HS-27A (cell line): ENCODE measurements at regions not wholly inside any gene's neighbourhood (a gene's known extent, or its start where the extent isn't known, plus 50 kb on each side); places are given as distances from the start of the nearest gene placed in this dataset.
"Not testable (repeated sequence)": the region's sequence is repeated elsewhere in the genome, so short reads cannot be mapped to it uniquely, and the experiment has no call there.

Experiments
- DNase-seq: peaks from one replicate; pipeline ENCODE4 v3.0.0-alpha.2; 2012; ENCODE audit warnings: low read depth, missing footprints

DNA sequence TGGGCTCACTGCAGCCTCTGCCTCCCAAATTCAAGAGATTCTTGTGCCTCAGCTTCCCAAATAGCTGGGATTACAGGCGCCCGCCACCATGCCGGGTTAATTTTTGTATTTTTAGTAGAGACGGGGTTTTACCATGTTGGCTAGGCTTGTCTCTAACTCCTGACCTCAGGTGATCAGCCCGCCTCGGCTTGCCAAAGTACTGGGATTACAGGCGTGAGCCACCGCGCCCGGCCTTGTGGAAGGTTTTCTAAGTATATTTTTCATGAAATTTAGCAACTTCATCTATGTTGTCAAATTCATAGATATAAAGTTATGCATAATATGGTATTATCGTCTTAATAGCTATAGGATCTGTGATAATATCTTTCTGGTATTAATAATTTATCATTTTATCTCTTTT is 275.6 kb upstream of the GRM7 start:
- no peak for DNase-seq

DNA sequence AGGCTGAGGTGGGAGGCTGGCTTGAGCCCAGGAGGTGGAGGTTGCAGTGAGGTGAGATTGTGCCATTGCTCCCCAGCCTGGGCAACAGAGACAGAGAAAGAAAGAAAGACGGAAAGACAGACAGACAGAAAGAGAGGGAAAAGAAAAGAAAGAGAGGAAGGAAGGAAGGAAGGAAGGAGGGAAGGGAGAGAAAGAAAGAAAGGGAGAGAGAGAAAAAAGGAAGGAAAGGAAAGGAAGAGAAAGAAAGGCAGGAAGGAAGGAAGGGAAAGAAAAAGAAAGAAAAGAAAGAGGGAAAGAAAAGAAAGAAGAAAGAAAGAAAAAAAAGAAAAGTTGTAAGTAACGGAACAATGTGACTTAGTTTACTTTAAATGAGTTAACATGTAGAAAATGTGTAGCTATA is 260.7 kb upstream of the GRM7 start:
- DNase-seq: no peak

DNA sequence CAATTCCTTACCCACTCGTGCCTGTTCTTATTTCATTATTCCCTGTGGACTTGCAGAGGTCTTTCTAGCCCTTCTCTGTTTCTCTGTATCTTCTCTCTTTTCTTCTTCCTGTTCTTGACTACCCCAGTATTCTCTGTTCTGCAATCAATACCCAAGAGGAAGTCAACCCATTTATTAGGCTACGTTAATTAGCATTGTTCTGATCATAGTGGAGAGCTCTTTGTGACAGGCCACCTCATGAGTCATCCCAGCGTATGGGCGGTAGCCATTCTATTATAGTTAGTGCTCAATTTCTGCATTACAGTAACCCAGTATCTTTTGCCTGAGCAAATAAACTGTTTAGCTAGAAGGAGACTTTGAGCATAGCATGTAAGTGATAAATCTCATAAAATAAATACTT is 259.5 kb upstream of the GRM7 start:
- no peak for DNase-seq

DNA sequence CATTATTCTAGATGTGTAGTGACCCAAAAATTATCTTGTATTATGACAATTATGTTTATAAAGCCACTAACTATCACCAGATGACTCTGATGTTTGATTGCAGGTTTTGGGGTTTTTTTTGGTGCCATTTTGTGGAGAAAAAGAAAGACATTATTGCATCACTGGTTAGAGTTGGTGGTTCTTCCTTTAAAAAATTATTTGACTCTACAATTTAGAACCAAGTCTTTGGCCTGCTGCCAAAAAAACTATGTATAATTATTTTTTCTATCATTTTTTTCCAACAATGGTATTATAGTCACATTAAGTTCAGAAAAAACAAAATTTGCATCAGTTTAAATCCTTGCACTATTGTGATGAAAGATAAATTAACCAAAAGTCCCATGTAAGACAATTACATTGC is 258.6 kb upstream of the GRM7 start:
- no peak for DNase-seq

DNA sequence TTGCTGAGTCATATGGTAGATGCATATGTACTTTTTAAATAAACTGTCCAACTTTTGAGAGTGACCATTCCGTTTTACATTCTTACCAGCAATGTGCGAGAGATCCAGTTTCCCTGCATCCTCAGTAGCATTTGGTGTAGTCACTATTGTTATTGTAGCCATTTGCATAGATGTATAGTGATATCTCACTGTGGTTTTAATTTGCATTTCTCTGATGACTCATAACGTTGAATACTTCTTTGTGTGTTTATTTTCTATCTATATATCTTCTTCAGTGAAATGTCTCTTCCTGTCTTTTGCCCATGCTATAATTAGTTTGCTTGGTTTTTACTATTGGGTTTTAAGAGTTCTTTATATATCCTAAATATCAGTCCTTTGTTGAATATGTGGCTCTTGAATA is 255.7 kb upstream of the GRM7 start:
- DNase-seq: no peak

DNA sequence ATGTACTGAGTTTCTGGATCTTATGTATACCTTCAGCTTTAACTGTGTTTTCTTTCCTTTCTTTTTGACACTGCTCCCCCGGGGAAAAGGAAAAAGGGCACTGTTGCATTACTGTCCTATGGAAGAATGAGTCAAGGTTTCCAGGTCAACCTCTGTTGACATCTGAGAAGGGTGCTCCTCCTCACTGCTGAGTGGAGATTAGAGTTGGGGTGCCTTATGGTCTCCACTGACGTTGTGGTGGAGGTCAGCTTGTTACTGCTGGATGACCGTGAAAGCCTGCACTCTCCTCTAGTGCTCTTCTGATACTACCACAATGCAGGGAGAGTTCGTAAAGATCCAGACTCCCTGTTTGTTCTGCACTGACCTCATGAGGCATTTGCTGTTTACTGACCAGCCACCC is 252.1 kb upstream of the GRM7 start:
- no peak for DNase-seq

DNA sequence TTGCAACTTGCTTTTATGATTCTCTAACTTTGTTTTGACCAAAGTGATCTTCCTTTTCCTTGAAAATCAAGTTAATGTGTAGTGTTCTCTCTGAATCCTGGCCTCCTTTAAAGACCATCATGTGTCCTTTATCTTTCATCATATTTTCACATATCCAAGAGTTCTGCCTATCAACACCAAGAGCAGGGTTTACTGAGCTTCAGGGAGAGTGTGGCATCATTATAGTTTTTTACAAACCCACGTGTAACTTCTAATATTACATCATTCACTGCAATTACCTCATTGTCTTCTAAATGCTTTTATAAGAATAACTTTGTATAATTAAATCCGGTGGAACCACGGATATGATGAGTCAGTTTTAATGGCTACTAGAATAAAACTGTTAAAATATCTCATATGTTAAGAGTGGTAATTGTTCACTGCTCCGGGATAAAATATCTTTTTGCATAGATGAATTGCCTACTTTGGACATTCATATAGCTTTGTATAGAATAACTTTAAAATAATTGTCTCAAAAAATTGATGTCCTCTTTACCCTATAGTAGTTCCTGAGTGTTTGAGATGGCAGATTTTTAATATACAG is 248.8 kb upstream of the GRM7 start:
- no peak for DNase-seq

DNA sequence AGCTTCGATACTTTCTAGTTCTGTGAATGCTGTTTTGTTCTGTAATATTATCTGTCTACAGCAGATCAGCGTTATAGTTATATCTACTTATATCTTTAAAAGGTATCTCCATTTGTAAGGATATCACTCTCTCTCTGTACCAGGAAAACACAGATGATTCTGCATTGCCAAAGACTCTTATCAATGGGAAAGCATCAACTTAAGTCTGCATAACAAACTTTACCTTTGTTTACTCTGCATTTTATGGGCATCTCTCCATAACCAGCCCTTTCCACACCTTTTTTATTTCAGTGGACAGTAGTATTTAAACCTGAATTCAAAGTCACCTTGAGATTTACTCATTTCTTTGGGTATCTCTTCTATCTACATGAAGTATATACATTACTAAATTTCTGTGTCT is 238.7 kb upstream of the GRM7 start:
- DNase-seq: no peak

DNA sequence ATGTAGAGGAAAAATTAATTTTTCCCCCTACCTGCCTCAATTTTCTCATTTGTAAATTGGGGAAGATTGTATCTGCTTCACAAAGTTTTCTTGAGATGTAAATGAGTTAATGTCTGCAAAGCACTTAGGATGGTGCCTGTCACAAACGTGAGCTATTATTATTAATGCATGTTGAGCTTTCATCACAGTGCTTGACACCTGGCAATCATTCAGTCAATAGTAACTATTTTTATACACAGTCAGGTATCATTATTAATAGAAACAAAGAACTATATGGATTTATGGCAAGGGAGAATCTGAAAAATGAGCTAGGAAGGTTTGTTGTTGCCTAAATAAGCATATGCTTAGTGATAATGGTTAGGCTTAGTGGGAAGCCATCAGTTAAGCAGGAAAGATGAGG is 238.2 kb upstream of the GRM7 start:
- DNase-seq: no peak

DNA sequence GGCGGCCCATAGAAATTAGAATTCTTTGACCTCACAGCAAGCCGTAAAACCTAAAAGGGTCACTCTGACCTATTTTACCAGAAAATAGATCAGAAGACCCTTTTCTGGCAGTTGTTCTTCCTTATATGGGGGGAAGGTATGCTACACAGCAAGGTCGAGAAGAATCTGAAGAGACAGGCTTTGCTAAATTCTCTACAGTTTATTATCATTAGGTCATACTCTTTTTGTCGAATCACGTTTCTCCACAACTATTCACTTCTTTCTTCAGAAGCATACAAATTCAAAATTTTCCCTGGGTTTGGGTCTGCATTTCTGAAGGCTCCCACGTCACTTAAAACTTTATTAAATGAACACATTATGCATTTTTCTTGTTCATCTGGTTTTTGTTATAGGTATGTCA is 229.5 kb upstream of the GRM7 start:
- no peak for DNase-seq

DNA sequence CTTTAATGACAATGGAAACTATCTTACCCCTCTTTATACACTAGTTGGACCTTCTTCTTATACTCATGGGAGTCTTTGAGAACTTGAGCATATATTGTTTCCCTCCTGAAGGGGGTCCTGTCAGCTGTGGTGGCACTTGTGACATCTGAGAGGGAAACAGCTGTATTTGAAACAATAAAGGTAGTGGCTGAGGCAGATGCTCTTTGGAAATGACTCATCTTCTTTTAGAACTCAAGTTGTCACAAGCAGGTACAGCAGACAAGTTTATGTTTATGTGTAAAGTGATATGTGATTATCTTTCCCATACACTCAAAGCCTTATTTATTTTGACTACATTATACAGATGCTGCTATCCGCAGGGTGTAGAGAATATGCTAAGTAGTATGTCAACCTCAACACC is 220.0 kb upstream of the GRM7 start:
- DNase-seq: no peak

DNA sequence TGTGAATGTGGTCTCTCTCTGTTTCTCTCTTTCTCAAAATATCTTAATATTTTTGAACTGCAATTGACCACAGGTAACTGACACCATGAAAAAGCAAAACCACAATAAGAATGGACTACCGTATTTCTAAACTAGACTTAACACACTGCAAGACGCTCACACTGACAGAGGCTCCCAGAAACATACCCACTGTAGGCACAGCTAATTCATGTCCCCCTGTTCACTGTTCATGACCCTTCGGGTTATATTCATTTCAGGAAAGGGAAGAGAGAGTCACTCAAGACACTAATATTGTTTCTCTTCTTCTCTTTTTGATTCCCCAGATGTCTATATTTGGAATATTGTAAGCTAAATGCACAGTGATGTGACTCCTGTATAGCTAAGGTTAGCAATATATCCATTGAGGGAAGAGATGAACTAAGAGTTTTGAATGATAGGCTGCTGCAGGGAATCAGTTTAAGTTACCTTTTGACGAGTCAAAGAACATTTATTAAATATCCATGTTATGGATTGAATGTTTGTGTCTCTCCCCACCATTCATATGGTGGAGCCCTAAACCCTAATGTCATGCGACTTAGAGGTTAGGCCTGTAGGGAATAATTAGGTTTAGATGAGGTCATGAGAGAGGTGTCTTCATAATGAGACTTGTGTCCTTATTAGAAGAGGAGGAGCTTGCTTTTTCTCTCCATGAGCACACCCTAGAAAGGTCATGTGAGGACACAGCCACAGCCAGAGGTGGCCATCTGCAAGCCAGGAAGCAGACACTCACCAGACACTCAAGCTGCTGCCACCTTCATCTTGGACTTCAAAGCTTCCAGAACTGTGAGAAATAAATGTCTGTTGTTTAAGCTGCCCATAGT is 216.6 kb upstream of the GRM7 start:
- no peak for DNase-seq

DNA sequence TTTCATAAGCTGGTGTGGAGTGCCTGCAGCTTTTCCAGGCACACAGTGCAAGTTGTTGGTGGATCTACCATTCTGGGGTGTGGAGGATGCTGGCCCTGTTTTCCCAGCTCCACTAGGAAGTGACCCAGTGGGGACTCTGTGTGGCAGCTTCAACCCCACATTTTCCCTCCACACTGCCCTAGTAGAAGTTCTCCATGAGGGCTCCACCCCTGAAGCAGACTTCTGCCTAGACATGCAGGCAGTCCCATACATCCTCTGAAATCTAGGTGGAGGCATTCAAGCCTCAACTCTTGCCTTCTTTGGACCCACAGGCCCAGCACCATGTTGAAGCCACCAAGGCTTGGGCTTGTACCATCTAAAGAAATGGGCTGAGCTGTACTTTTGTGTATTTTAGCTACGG is 206.2 kb upstream of the GRM7 start:
- no peak for DNase-seq

DNA sequence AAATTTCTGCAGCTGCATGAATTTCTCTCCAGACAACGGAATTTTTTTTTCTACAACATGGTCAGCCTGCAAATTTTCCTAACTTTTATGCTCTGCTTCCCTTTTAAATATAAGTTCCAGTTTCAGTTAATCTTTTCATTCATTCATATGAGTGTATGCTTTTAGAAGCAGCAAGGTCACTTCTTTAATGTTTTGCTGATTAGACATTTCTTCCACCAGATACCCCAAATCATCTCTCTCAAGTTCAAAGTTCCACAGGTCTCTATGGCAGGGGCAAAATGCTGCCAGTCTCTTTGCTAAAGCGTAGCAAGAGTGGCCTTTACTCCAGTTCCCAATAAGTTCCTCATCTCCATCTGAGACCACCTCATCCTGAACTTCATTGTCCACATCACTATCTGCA is 205.6 kb upstream of the GRM7 start:
- no peak for DNase-seq

DNA sequence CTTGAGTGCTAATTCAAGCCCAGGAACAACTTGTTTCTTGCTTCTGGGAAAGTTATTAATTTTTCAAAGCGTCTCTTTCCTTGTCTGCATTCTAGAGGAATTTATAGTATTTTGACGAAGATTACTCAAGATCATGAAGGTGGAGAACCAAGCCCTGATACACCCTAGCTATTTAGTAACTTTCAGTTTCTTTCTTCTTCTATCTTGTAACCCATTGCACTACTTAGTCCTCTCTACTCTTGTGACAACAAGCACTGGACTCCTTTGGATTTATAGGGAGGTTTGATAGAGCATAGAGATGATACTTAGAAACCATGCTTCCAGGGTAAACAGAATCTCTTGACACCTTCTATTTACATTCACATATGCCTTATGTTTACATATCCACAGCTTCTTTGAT is 203.3 kb upstream of the GRM7 start:
- no peak for DNase-seq

DNA sequence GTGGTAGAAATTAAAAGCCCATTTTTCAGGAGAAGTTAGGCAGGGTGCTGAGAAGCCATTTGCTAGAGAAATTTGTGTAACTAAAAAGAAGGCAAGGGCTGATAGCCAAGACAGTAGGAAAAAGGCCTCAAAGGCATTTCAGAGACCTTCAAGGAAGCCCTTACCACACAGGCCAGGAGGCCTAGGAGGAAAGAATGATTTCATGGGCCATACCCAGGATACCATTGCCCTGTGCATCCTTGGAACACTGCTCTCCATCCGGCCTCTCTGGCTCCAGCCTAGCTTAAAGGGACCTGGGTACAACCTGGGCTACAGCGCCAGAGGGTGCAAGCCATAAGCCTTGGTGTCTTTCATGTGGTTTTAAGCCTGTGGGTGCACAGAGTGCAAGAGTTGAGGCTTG is 193.6 kb upstream of the GRM7 start:
- DNase-seq: no peak

DNA sequence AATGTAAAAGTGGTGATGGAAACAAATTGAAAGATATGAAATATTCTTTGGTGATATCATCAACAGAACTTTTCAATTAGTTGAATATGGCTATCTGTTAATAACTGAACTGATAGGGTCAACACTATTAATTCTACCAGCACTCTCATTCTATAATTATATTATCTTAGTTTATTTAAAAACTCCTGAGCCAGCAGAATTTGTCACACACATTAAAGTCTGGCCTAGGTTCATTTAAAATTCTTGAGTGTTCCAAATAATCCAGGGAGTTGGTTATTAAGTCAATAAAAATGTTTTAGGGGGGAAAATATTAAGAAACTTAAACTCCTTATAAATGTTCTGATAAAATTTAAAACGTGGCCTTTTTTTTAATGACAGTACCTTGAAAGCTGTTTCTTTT is 189.6 kb upstream of the GRM7 start:
- DNase-seq: no peak

DNA sequence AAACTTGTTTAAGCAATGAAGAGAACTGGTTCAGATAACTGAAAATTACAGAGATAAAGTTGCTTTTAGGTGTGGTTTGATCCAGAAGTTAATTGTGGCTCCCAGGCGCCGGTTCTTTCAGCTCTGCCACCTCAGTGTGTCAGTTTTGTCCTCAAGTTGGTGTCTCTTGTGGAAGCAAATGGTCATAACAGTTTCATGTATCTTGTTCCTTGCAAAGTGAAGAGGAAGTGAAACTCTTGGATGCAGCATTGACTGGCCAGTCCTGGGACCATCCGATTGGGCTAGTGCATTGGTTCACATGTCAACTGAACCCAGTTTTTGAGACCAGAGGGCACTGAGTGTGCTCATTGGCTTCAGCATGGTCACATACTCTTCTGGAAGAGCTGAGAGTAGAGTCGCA is 181.4 kb upstream of the GRM7 start:
- DNase-seq: no peak

DNA sequence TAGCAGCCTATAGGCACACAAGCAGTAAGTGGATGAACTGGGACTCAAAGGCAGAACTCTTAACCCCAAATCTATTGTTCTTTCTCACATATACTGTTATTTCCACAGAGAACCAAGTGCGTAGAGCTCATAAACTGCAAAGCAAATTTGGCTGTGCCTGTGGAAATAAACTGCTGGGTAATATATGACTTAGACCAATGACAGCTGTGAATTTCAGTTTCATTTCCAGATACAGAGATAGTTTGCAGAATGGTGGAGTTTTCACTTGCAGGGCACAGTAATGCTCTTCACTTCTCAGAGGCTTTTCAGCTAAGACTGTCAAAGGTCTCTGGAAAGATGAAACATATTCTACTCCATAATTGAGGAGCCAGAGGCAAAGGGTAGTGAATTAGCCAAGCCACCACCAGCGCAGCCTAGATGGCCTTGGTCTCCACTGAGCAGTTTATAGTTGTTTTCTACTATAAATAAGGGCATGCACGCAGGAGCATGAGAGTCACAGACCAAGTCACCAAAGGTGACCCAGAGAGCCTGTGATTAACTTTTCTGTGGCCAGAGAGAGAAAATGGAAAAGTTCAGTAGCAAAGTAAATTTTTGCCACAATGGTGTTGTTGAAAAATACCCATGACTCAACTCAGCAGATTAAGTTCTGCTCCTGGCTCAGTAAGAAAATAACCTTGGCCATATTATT is 180.7 kb upstream of the GRM7 start:
- DNase-seq: no peak

DNA sequence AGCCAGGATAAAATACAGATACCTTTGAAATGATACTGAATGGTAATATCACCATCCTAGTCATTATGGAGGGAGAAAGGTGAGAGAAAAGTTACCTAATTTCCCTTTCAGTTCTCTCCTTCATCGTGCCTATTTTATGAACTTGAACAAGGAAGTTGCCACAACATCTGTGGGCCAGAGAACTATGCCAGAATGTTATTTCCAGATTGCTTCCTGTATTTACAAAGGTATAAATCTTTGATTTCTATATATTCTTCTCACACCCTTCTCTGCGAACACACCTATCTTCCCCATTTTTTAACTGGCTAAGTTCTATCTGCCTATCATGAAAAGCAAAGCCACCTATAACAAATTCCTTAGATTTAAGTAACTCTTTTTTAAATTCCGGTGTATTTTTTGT is 163.6 kb upstream of the GRM7 start:
- DNase-seq: no peak

DNA sequence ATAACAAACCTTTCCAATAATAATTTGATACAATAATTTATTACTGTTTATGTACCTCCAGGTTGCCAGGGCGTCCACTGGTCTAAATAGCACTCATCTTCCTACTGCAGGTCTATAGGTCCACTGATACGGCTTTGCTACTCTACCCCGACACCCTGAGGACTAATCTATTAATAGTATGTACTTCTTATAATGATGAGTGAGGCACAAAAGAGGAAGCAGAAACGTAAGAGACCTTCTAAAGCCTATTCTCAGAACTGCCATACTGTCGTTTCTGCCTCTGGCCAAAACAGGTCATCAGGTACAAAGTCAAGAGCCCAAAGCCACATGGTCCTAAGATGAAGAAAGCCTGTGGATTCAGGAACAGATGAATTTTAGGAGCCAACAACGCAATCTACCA is 163.2 kb upstream of the GRM7 start:
- no peak for DNase-seq

DNA sequence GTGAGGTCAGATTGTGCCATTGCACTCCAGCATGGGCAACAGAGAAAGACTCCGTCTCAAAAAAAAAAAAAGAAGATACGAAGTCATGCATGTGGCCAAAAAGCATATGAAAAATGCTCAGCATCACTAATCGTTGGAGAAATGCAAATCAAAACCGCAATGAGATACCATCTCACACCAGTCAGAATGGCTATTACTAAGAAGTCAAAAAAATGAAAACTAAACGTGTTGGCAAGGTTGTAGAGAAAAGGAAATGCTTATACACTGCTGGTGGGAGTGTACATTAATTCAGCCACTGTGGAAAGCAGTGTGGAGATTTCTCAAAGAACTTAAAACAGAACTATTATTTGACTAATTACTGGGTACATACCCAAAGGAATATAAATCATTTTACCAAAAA is 156.1 kb upstream of the GRM7 start:
- not testable (repeated sequence) for DNase-seq

DNA sequence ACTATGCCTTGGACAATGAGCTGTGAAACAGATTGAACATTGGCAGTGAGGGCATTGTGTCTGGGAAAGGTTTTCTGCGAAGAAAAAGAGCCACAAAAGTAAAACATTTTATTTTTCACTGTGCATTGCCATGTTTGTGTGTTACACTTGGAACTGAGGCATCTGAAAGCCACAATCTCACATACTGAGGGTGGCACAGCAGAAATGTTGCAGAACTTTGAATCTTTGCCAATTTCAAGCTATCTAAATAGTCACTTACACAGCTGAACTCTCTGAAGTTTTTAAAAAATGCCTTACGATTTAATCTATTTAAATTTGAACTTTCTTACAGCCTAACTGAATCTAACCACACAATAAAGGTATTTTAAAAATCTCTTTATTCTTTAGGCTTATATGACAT is 154.1 kb upstream of the GRM7 start:
- no peak for DNase-seq

DNA sequence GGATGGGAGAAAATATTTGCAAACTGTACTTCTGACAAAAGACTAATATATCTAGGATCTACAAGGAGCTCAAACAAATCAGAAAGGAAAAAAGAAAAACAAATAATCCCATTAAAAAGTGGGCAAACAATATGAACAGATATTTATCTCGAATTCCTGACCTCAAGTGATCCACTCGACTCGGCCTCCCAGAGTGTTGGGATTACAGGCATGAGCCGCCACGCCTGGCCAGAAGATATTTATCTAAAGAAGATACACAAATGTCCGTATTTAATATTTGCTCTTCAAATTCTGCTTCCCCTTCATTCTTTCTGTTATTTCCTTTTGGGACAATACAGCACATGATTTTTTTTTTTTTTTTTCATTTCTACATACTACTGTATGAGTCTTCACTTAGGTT is 151.7 kb upstream of the GRM7 start:
- no peak for DNase-seq
